ENCODE measurements at regions not wholly inside any gene's neighbourhood (a gene's known extent, or its start where the extent isn't known, plus 50 kb on each side); places are given as distances from the start of the nearest gene placed in this dataset.

- TF ChIP-seq CTCF (conservative IDR thresholded peaks at IDR 0.05) (no peak), EZH2 (IDR thresholded peaks at IDR 0.05; ENCODE audit: low read depth) (no peak)
- no TSS peak for BruUV-seq (replicated peaks)
- Histone ChIP-seq H4K20me1 (ENCODE audit: insufficient read depth) (no peaks in the 10 kb centered on the region), H3K27me3 (ENCODE audit: insufficient read depth, low read depth) (peaks cover 46% of the 10 kb centered on the region), H3K4me3 (no peak overlapping the region), H3K9me3 (ENCODE audit: insufficient read depth, low read depth) (no peaks in the 10 kb centered on the region), H3K79me2 (ENCODE audit: low read depth) (no peaks in the 10 kb centered on the region), H3K4me1 (replicated peaks; ENCODE audit: insufficient read depth) (no peaks in the 10 kb centered on the region), H3K9me2 (ENCODE audit: insufficient read depth) (no peaks in the 10 kb centered on the region), H2AFZ (no peak overlapping the region), H3K36me3 (ENCODE audit: low read depth) (no peaks in the 10 kb centered on the region), H3K4me2 (no peak overlapping the region), H3F3A (ENCODE audit: insufficient read depth, low read depth) (no peaks in the 10 kb centered on the region), H3K27ac (no peak overlapping the region)
- ChIA-PET CTCF (no interaction called here), POLR2A (ENCODE audit: unreplicated experiment) (no interaction called here)
- no peak for DNase-seq
- intact Hi-C loops (cut with micrococcal nuclease; ENCODE audit: unreplicated experiment), result no loop called here
These were observed 186.3 kb upstream of the HNRNPA3 start for GRCh38 chr2:177026253-177026652.

- Histone ChIP-seq H3K4me1 (replicated peaks; ENCODE audit: insufficient read depth) (no peaks in the 10 kb centered on the region), H3K9me2 (ENCODE audit: insufficient read depth) (no peaks in the 10 kb centered on the region), H3K79me2 (ENCODE audit: low read depth) (no peaks in the 10 kb centered on the region), H3K27ac (no peak overlapping the region), H3K4me3 (no peak overlapping the region), H3K36me3 (ENCODE audit: low read depth) (no peaks in the 10 kb centered on the region), H3F3A (ENCODE audit: insufficient read depth, low read depth) (no peaks in the 10 kb centered on the region), H2AFZ (no peak overlapping the region), H3K4me2 (no peak overlapping the region), H3K27me3 (ENCODE audit: insufficient read depth, low read depth) (peaks cover 40% of the 10 kb centered on the region), H3K9me3 (ENCODE audit: insufficient read depth, low read depth) (no peaks in the 10 kb centered on the region), H4K20me1 (ENCODE audit: insufficient read depth) (no peaks in the 10 kb centered on the region)
- DNase-seq, result no peak
- CTCF ChIA-PET, result no interaction called here
- POLR2A ChIA-PET (ENCODE audit: unreplicated experiment), result no interaction called here
- BruUV-seq (replicated peaks), result no TSS peak
- intact Hi-C loops (cut with micrococcal nuclease; ENCODE audit: unreplicated experiment), result no loop called here
- TF ChIP-seq EZH2 (IDR thresholded peaks at IDR 0.05; ENCODE audit: low read depth) (no peak), CTCF (conservative IDR thresholded peaks at IDR 0.05) (no peak)
These were observed 185.6 kb upstream of the HNRNPA3 start for GRCh38 chr2:177026956-177027355.

- intact Hi-C loops (cut with micrococcal nuclease; ENCODE audit: unreplicated experiment), result no loop called here
- Histone ChIP-seq H3K79me2 (ENCODE audit: low read depth) (no peaks in the 10 kb centered on the region), H3K27me3 (ENCODE audit: insufficient read depth, low read depth) (peaks cover 30% of the 10 kb centered on the region), H3K27ac (no peak overlapping the region), H3K4me2 (no peak overlapping the region), H2AFZ (no peak overlapping the region), H3K9me2 (ENCODE audit: insufficient read depth) (no peaks in the 10 kb centered on the region), H3K36me3 (ENCODE audit: low read depth) (no peaks in the 10 kb centered on the region), H3K4me1 (replicated peaks; ENCODE audit: insufficient read depth) (no peaks in the 10 kb centered on the region), H3F3A (ENCODE audit: insufficient read depth, low read depth) (no peaks in the 10 kb centered on the region), H3K9me3 (ENCODE audit: insufficient read depth, low read depth) (no peaks in the 10 kb centered on the region), H3K4me3 (no peak overlapping the region), H4K20me1 (ENCODE audit: insufficient read depth) (no peaks in the 10 kb centered on the region)
- DNase-seq, result no peak
- BruUV-seq (replicated peaks), result no TSS peak
- POLR2A ChIA-PET (ENCODE audit: unreplicated experiment), result no interaction called here
- CTCF ChIA-PET, result no interaction called here
- TF ChIP-seq EZH2 (IDR thresholded peaks at IDR 0.05; ENCODE audit: low read depth) (no peak), CTCF (conservative IDR thresholded peaks at IDR 0.05) (no peak)
These were observed 184.3 kb upstream of the HNRNPA3 start for GRCh38 chr2:177028296-177028695.

Measured in PC-9 (cell line).